Hepatocyte (in vitro differentiated cells): ENCODE measurements at regions not wholly inside any gene's neighbourhood (a gene's known extent, or its start where the extent isn't known, plus 50 kb on each side); places are given as distances from the start of the nearest gene placed in this dataset.

Experiments used
- DNase-seq: peaks from one replicate; pipeline ENCODE4 v3.0.0-alpha.2; 2016; ENCODE audit warnings: low spot score
- H2AFZ ChIP-seq: fragments of 200-600 bp; sonication (generic); 2 replicates; pipeline ENCODE4 v1.6.0; 2016; ENCODE audit warnings: antibody characterized with exemption, mild to moderate bottlenecking
- H3K27ac ChIP-seq: fragments of 200-600 bp; sonication (generic); 2 replicates; pipeline ENCODE4 v1.5.1; 2016; ENCODE audit warnings: mild to moderate bottlenecking
- H3K27me3 ChIP-seq: fragments of 200-600 bp; sonication (generic); 2 replicates; pipeline ENCODE4 v1.6.1; 2016
- H3K36me3 ChIP-seq: fragments of 200-600 bp; sonication (generic); replicated peaks from 2 replicates; pipeline ENCODE4 v1.5.1; 2016; ENCODE audit warnings: low read depth; ENCODE audit not compliant: insufficient read depth
- H3K4me1 ChIP-seq: fragments of 200-600 bp; sonication (generic); 2 replicates; pipeline ENCODE4 v1.5.1; 2016; ENCODE audit warnings: mild to moderate bottlenecking, moderate library complexity; ENCODE audit not compliant: insufficient read depth
- H3K4me2 ChIP-seq: fragments of 200-600 bp; sonication (generic); 2 replicates; pipeline ENCODE4 v1.6.0; 2016
- H3K4me3 ChIP-seq: fragments of 200-600 bp; sonication (generic); 2 replicates; pipeline ENCODE4 v1.5.1; 2016; ENCODE audit warnings: mild to moderate bottlenecking
- H3K79me2 ChIP-seq: fragments of 200-600 bp; sonication (generic); 2 replicates; pipeline ENCODE4 v1.6.0; 2017; ENCODE audit warnings: mild to moderate bottlenecking
- H3K9me2 ChIP-seq: fragments of 200-600 bp; sonication (generic); replicated peaks from 2 replicates; pipeline ENCODE4 v1.6.0; 2017; ENCODE audit warnings: mild to moderate bottlenecking; ENCODE audit not compliant: insufficient read depth
- H3K9me3 ChIP-seq: fragments of 200-600 bp; sonication (generic); 2 replicates; pipeline ENCODE4 v1.5.1; 2016; ENCODE audit warnings: low read depth, mild to moderate bottlenecking
- H4K20me1 ChIP-seq: fragments of 200-600 bp; sonication (generic); 2 replicates; pipeline ENCODE4 v1.6.0; 2016; ENCODE audit warnings: mild to moderate bottlenecking; ENCODE audit not compliant: insufficient read depth, poor library complexity, severe bottlenecking
- EZH2 ChIP-seq: fragments of 200-600 bp; sonication (generic); IDR thresholded peaks from 2 replicates; pipeline ENCODE4 v1.6.1; 2016; ENCODE audit warnings: antibody characterized with exemption, mild to moderate bottlenecking, borderline replicate concordance
- EZH2phosphoT487 ChIP-seq: fragments of 200-600 bp; sonication (generic); IDR thresholded peaks from one replicate; pipeline ENCODE4 v1.6.1; 2018; ENCODE audit warnings: antibody characterized with exemption, mild to moderate bottlenecking, low read depth, moderate library complexity; ENCODE audit not compliant: unreplicated experiment, severe bottlenecking
- WGBS: methylation state at CpG from one replicate; pipeline ENCODE4 v1.1.6; 2016; ENCODE audit warnings: low lambda C conversion rate; ENCODE audit errors: missing lambda C conversion rate; 5-methylcytosine and 5-hydroxymethylcytosine counted together
- TF ChIP-seq, protein P1 (sequence below): fragments of 200-600 bp; sonication (generic); IDR thresholded peaks from 2 replicates; pipeline ENCODE4 v1.5.1; 2016; ENCODE audit warnings: antibody characterized with exemption, mild to moderate bottlenecking; ENCODE audit not compliant: poor library complexity

DNA sequence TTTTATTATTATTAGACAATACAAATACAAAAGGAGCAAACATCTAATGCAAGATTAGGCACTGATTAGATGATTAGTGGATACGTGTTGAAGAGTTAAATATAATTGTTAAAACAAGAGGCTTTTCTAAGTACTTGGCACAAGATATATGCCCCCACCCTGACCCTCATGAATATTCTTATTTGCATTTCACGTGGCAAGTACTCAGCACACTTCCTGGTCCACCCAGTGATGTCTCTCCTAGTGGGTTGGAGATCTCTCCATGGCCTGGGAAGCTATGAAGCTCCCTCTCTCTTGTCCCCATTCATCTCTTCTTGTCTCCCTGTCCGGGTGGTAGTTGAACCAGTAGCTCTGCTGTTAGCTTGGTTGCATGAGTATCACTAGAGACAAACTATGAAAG, 375.3 kb downstream of the ADRA2A start:
- WGBS = 72% methylated on average over 3 of the region's 3 CpGs
- Histone ChIP-seq H4K20me1 (no peaks in the 10 kb centered on the region), H3K27ac (no peak overlapping the region), H3K4me3 (no peak overlapping the region), H3K36me3 (no peaks in the 10 kb centered on the region), H3K9me2 (no peaks in the 10 kb centered on the region), H3K9me3 (no peaks in the 10 kb centered on the region), H3K4me1 (no peaks in the 10 kb centered on the region), H3K79me2 (no peaks in the 10 kb centered on the region), H2AFZ (no peak overlapping the region), H3K27me3 (no peaks in the 10 kb centered on the region), H3K4me2 (no peak overlapping the region)
- TF ChIP-seq EZH2 (no peak), EZH2phosphoT487 (no peak)
- TF ChIP-seq, protein P1, sequence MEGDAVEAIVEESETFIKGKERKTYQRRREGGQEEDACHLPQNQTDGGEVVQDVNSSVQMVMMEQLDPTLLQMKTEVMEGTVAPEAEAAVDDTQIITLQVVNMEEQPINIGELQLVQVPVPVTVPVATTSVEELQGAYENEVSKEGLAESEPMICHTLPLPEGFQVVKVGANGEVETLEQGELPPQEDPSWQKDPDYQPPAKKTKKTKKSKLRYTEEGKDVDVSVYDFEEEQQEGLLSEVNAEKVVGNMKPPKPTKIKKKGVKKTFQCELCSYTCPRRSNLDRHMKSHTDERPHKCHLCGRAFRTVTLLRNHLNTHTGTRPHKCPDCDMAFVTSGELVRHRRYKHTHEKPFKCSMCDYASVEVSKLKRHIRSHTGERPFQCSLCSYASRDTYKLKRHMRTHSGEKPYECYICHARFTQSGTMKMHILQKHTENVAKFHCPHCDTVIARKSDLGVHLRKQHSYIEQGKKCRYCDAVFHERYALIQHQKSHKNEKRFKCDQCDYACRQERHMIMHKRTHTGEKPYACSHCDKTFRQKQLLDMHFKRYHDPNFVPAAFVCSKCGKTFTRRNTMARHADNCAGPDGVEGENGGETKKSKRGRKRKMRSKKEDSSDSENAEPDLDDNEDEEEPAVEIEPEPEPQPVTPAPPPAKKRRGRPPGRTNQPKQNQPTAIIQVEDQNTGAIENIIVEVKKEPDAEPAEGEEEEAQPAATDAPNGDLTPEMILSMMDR = no peak
- DNase-seq = no peak

DNA sequence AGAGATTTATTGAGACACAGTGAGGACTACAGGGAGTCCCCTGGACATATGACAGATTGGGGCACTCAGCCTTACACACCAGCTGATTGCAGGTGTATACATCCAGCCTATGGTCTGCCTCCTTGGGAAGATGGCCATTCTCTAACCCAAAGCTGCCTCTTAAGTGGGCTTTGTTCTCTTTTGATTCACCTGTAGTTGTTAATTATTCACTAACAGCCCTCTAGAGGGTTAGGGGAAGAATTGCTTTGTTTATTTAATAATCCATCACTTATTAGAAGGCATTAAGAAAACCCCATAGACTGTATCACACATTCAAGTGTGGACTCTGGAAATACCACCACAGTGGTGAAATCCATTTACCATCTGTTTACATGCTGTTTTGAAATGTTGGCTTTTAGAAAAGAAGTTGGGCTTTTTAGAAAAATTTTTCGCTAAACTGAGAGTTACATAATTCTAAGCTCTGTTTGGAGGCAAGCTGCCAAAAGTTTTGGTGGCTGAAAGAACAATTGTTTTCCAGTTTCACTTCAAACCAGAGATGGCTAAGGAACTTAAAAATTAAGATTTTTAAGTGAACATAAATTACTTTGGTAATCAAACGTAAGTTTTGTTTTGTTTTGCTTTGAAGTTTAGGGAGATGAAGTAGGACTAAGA, 379.1 kb downstream of the ADRA2A start:
- TF ChIP-seq, protein P1 = no peak
- TF ChIP-seq EZH2 (no peak), EZH2phosphoT487 (no peak)
- no peaks in the 10 kb centered on the region for H3K27me3 ChIP-seq
- no peaks in the 10 kb centered on the region for H3K9me3 ChIP-seq
- H3K4me2 ChIP-seq = no peak overlapping the region
- no peak overlapping the region for H3K4me3 ChIP-seq
- WGBS = 83% methylated on average over 2 of the region's 2 CpGs
- DNase-seq = no peak
- H4K20me1 ChIP-seq = no peaks in the 10 kb centered on the region
- H3K4me1 ChIP-seq = no peaks in the 10 kb centered on the region
- no peaks in the 10 kb centered on the region for H3K9me2 ChIP-seq
- H3K27ac ChIP-seq = no peak overlapping the region
- H2AFZ ChIP-seq = no peak overlapping the region
- no peaks in the 10 kb centered on the region for H3K36me3 ChIP-seq
- no peaks in the 10 kb centered on the region for H3K79me2 ChIP-seq

DNA sequence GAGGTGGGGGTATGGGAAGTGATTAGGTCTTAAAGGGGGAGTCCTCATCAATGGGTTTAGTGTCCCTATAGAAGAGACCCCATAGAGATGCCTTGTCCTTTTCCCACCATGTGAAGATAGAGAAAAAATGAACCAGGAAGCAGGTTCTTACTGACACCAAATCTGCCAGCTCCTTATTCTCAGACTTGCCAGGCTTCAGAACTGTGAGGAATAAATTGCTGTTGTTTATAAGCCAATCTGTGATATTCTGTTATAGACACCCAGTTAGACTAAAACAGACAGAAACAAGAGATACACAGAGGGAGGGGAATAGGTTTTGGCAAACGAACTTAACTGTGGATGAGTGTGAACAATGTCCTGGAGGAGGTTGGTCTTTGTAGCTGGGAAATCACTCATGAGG, 381.4 kb downstream of the ADRA2A start:
- Histone ChIP-seq H4K20me1 (no peaks in the 10 kb centered on the region), H3K4me2 (no peak overlapping the region), H3K27ac (no peak overlapping the region), H3K27me3 (no peaks in the 10 kb centered on the region), H3K79me2 (no peaks in the 10 kb centered on the region), H3K9me2 (no peaks in the 10 kb centered on the region), H3K4me3 (no peak overlapping the region), H3K9me3 (no peaks in the 10 kb centered on the region), H2AFZ (no peak overlapping the region), H3K4me1 (no peaks in the 10 kb centered on the region), H3K36me3 (no peaks in the 10 kb centered on the region)
- TF ChIP-seq EZH2phosphoT487 = no peak
- DNase-seq = no peak
- 48% methylated on average over 1 of the region's 1 CpG for WGBS

DNA sequence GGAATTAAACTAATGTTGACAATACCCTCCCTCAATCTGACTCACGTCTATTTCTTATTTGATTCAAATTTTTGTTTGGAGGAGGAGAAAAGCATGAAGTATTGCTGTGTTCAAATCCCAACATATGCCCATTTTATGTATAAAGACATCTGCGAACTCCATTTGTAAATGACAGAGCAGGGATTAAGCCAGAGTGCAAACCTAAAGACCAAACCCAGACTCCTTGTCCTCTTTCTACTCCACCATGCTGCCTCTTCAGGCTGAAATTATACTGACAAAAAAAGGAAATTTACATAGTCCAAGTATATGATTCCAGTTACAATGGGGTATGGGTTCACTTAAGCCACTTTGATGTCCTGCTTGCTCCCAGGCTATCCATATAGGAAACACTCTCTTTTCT, 383.1 kb downstream of the ADRA2A start:
- Histone ChIP-seq H3K27me3 (no peaks in the 10 kb centered on the region), H3K9me2 (no peaks in the 10 kb centered on the region), H2AFZ (no peak overlapping the region), H3K4me2 (no peak overlapping the region), H3K79me2 (no peaks in the 10 kb centered on the region), H3K27ac (no peak overlapping the region), H4K20me1 (no peaks in the 10 kb centered on the region), H3K36me3 (no peaks in the 10 kb centered on the region), H3K4me1 (no peaks in the 10 kb centered on the region), H3K9me3 (no peaks in the 10 kb centered on the region), H3K4me3 (no peak overlapping the region)
- TF ChIP-seq, protein P1 = no peak
- WGBS = 86% methylated on average over 2 of the region's 2 CpGs
- DNase-seq = no peak
